ENCODE measurements at regions not wholly inside any gene's neighbourhood (a gene's known extent, or its start where the extent isn't known, plus 50 kb on each side); places are given as distances from the start of the nearest gene placed in this dataset.

DNA sequence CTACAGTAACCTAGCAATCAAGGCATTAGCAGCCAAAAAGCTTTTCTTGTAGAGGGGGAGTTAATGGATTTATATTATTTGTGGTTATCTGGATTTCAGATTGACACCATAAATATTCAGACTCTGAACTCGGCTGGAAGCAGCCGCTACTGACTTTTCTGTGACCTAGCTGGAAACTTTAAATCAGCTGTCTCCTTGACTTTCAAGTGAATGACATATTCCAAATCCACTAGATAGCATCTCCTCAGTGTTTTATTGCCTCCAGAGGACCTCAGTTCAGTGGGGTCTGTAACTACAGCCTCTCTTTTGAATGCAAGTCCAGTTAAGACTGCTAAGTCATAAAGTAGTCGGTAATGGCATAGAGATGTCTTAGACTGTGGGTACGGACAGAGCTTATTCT is 448.5 kb downstream of the NUF2 start:
- no peak for DNase-seq (ENCODE audit: low read depth)
- TF ChIP-seq CTCF (IDR thresholded peaks at IDR 0.05; ENCODE audit: low read depth, low read length, missing control alignments) = no peak
- in situ Hi-C loops (cut with HindIII; ENCODE audit: low sequenced_read_pairs) = no loop called here
- H3K4me3 ChIP-seq (ENCODE audit: low read depth, low read length) = no peak overlapping the region

DNA sequence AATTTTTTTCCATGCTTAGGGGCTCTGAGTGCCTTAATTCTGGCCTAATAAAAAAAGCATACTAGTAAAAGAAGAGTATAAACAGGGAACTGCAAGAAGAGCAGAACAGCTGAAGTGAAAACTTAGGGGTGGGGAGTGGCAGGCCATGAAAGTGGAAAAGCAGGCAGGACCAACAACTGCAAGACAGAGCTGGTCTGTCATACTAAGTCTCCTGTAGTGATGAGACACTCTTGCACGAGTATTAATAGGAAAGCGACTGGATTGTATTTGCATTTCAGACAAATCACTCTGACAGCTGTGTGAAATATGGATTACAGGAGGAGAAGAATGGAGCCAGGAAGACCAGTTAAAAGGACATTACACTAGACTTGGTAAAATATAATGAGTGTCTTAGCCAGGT is 449.9 kb downstream of the NUF2 start:
- DNase-seq (ENCODE audit: low read depth) = no peak
- no peak overlapping the region for H3K4me3 ChIP-seq (ENCODE audit: low read depth, low read length)
- in situ Hi-C loops (cut with HindIII; ENCODE audit: low sequenced_read_pairs) = no loop called here
- no peak for TF ChIP-seq CTCF (IDR thresholded peaks at IDR 0.05; ENCODE audit: low read depth, low read length, missing control alignments)

- DNase-seq (ENCODE audit: low read depth) = no peak
- no peak overlapping the region for H3K4me3 ChIP-seq (ENCODE audit: low read depth, low read length)
- no peak for TF ChIP-seq CTCF (IDR thresholded peaks at IDR 0.05; ENCODE audit: low read depth, low read length, missing control alignments)
- in situ Hi-C loops (cut with HindIII; ENCODE audit: low sequenced_read_pairs) = no loop called here
These were observed 450.5 kb downstream of the NUF2 start for GRCh38 chr1:163772246-163772645.

GRCh38 chr1:163773396-163773795 is 451.6 kb downstream of the NUF2 start:
- no peak for TF ChIP-seq CTCF (IDR thresholded peaks at IDR 0.05; ENCODE audit: low read depth, low read length, missing control alignments)
- in situ Hi-C loops (cut with HindIII; ENCODE audit: low sequenced_read_pairs) = no loop called here
- no peak for DNase-seq (ENCODE audit: low read depth)
- H3K4me3 ChIP-seq (ENCODE audit: low read depth, low read length) = no peak overlapping the region

DNA sequence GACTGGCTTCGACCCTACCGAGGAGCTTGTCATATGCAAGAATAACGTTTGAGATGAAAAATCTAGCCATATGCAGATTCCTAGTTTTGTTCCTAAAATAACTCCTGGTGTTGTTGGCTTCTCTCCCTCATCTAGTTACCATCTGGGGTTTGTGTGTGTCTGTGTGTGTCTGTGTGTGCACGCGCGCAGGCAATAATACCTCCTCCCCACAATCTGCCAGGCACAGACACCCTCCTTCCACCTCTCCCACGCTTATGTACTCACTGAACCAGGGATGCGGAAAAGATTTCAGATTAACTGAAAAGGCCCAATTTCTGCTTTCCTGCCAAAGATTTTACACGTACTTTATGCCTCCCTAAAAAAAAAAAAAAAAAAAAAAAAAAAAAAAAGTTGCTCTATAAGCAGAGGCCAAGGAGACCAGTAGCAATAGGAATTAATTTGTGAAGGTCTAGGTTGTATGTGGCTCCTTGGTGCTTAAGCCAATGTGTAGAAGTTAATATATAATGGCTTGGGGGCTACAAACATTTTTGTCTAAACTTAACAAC is 452.7 kb downstream of the NUF2 start:
- TF ChIP-seq CTCF (IDR thresholded peaks at IDR 0.05; ENCODE audit: low read depth, low read length, missing control alignments) = no peak
- DNase-seq (ENCODE audit: low read depth) = no peak
- no peak overlapping the region for H3K4me3 ChIP-seq (ENCODE audit: low read depth, low read length)
- in situ Hi-C loops (cut with HindIII; ENCODE audit: low sequenced_read_pairs) = no loop called here

DNA sequence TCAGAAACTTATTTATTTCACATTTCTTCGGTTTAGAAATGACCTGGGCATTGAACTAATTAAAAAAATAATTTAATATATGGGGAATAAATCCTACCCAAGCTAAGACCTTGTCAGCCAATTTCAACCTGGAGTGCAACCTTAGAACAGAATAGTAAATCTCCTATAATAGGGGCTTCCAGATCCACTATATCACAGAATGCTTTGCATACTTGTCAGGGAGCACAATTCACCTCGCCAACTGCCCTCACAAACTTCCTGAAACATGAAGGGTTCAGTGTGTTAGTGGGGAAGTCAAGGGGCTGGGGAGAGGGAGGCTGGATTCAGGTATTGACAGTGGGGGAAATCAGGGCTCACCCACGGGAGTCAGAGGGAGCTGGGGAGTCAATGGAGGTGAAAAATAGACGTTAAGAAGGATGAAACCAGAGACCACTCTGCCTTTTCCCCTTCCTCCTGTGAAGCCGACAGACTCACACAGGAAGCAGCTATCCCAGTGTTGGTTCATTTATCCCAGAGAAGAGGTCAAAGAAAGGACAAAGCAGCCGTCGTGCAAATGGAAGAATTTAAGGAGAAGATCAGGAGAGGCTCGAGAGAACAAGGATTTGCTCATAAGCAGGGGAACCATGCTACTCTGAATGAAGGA is 453.3 kb downstream of the NUF2 start:
- DNase-seq (ENCODE audit: low read depth) = no peak
- H3K4me3 ChIP-seq (ENCODE audit: low read depth, low read length) = no peak overlapping the region
- TF ChIP-seq CTCF (IDR thresholded peaks at IDR 0.05; ENCODE audit: low read depth, low read length, missing control alignments) = no peak
- in situ Hi-C loops (cut with HindIII; ENCODE audit: low sequenced_read_pairs) = no loop called here

All from astrocyte of the cerebellum (primary cell).